H1 (cell line): ENCODE measurements at regions not wholly inside any gene's neighbourhood (a gene's known extent, or its start where the extent isn't known, plus 50 kb on each side); places are given as distances from the start of the nearest gene placed in this dataset.

Experiments
- CTCF ChIA-PET: fragments of 300-600 bp; sonication (Branson Sonifier 250); formaldehyde crosslinking; loops from one replicate; lab custom pipeline; 2021; ENCODE audit not compliant: partially characterized antibody; lab: Charles Lee
- POLR2A ChIA-PET: fragments of 300-600 bp; sonication (Branson Sonifier 250); formaldehyde crosslinking; loops from one replicate; lab custom pipeline; 2021; ENCODE audit warnings: inconsistent platforms; ENCODE audit not compliant: partially characterized antibody; lab: Charles Lee
- DNase-seq, 2 experiments: peaks; one replicate each; pipeline versions ENCODE4 v3.0.0 to v3.0.0-alpha.2; 2010 to 2022; ENCODE audit warnings: low spot score in 2 of 2, low read depth in 1 of 2, mixed read lengths in 1 of 2
- FAIRE-seq: peaks from 2 replicates; lab custom pipeline; 2011; peaks lifted over from hg19 to GRCh38; lab: Jason Lieb, UNC
- H2AFZ ChIP-seq: 2 replicates; pipeline ENCODE4 v1.8.1; 2012; ENCODE audit warnings: low read length, inconsistent platforms
- H2AK5ac ChIP-seq: 2 replicates; pipeline ENCODE4 v1.6.1; 2013; ENCODE audit warnings: low read depth, low read length
- H2BK120ac ChIP-seq: replicated peaks from 2 replicates; pipeline ENCODE3; 2013; ENCODE audit warnings: low read depth, low read length, inconsistent platforms
- H2BK12ac ChIP-seq: 2 replicates; pipeline ENCODE4 v1.6.1; 2013; ENCODE audit warnings: low read depth, low read length
- H2BK15ac ChIP-seq: 2 replicates; pipeline ENCODE4 v1.6.1; 2013; ENCODE audit warnings: low read length
- H2BK20ac ChIP-seq: 2 replicates; pipeline ENCODE4 v1.6.1; 2013; ENCODE audit warnings: low read length
- H2BK5ac ChIP-seq: 2 replicates; pipeline ENCODE4 v1.6.1; 2013; ENCODE audit warnings: low read depth, low read length
- H3K14ac ChIP-seq: 2 replicates; pipeline ENCODE4 v1.6.1; 2013; ENCODE audit warnings: inconsistent platforms; ENCODE audit not compliant: insufficient read length
- H3K18ac ChIP-seq: 2 replicates; pipeline ENCODE4 v1.6.1; 2013; ENCODE audit warnings: low read length; ENCODE audit errors: extremely low read depth
- H3K23ac ChIP-seq: 2 replicates; pipeline ENCODE4 v1.6.1; 2013; ENCODE audit warnings: inconsistent platforms; ENCODE audit not compliant: insufficient read length
- H3K23me2 ChIP-seq: 2 replicates; pipeline ENCODE4 v1.6.1; 2013; ENCODE audit warnings: low read depth, low read length
- H3K27ac ChIP-seq: 2 replicates; pipeline ENCODE4 v1.6.1; 2011; ENCODE audit warnings: low read depth, low read length, inconsistent platforms
- H3K27me3 ChIP-seq, 4 experiments: replicated peaks in 1 of 4; 1 replicate in 1 of 4; 2 replicates in 3 of 4; pipeline versions ENCODE4 v1.6.1 to v1.8.1; 2011 to 2013; ENCODE audit warnings: low read length in 3 of 4, mild to moderate bottlenecking in 3 of 4, inconsistent platforms in 2 of 4, mixed read lengths in 2 of 4, moderate library complexity in 1 of 4; ENCODE audit not compliant: control insufficient read depth in 3 of 4, insufficient read depth in 3 of 4; ENCODE audit errors: extremely low read depth in 1 of 4
- H3K36me3 ChIP-seq, 4 experiments: 2 replicates each; pipeline versions ENCODE4 v1.6.1 to v1.8.1; 2011 to 2013; ENCODE audit warnings: mild to moderate bottlenecking in 4 of 4, low read length in 3 of 4, moderate library complexity in 2 of 4, control low read depth in 1 of 4, inconsistent platforms in 1 of 4; ENCODE audit not compliant: insufficient read depth in 4 of 4, control insufficient read depth in 2 of 4
- H3K4ac ChIP-seq: replicated peaks from 2 replicates; pipeline ENCODE3; 2013; ENCODE audit warnings: low read length, low read depth, mixed read lengths, inconsistent platforms; ENCODE audit not compliant: insufficient read length
- H3K4me1 ChIP-seq, 4 experiments: replicated peaks in 1 of 4; 1 replicate in 1 of 4; 2 replicates in 3 of 4; pipeline versions ENCODE4 v1.6.1 to v1.8.1; 2011 to 2013; ENCODE audit warnings: low read length in 3 of 4, inconsistent platforms in 2 of 4, mixed read lengths in 1 of 4; ENCODE audit not compliant: insufficient read depth in 4 of 4, control insufficient read depth in 3 of 4
- H3K4me2 ChIP-seq, 2 experiments: 2 replicates each; pipeline versions ENCODE4 v1.6.1 to v1.8.1; 2011 to 2013; ENCODE audit warnings: low read depth in 2 of 2, low read length in 2 of 2, control low read depth in 1 of 2, inconsistent platforms in 1 of 2, mild to moderate bottlenecking in 1 of 2; ENCODE audit not compliant: insufficient read depth in 1 of 2
- H3K4me3 ChIP-seq, 4 experiments: fragments of 200-600, 300-600 bp in 1 of 4; sonication (generic), shearing (Covaris generic), sonication (Bioruptor Twin) in 1 of 4; 2 replicates each; pipeline versions ENCODE4 v1.5.1 to v1.8.1; 2011 to 2016; ENCODE audit warnings: low read length in 4 of 4, low read depth in 3 of 4, control low read depth in 2 of 4, inconsistent platforms in 2 of 4, mild to moderate bottlenecking in 2 of 4, mixed read lengths in 1 of 4, moderate library complexity in 1 of 4; ENCODE audit not compliant: insufficient read depth in 2 of 4; ENCODE audit errors: extremely low read depth in 1 of 4
- H3K56ac ChIP-seq: replicated peaks from 2 replicates; pipeline ENCODE3; 2013; ENCODE audit warnings: low read depth, mild to moderate bottlenecking, mixed read lengths, low read length, inconsistent platforms; ENCODE audit not compliant: insufficient read length
- H3K79me1 ChIP-seq: 2 replicates; pipeline ENCODE4 v1.6.1; 2013; ENCODE audit warnings: low read depth, low read length, control low read depth
- H3K79me2 ChIP-seq, 2 experiments: 2 replicates each; pipeline versions ENCODE4 v1.6.1 to v1.8.1; 2012 to 2013; ENCODE audit warnings: low read length in 2 of 2, mild to moderate bottlenecking in 2 of 2, inconsistent platforms in 1 of 2; ENCODE audit not compliant: insufficient read depth in 2 of 2, control insufficient read depth in 1 of 2
- H3K9ac ChIP-seq, 4 experiments: replicated peaks in 1 of 4; 1 replicate in 1 of 4; 2 replicates in 3 of 4; pipeline versions ENCODE4 v1.6.1 to v1.8.1; 2011 to 2013; ENCODE audit warnings: low read depth in 3 of 4, low read length in 3 of 4, control low read depth in 2 of 4, mild to moderate bottlenecking in 2 of 4, moderate library complexity in 2 of 4, inconsistent platforms in 1 of 4; ENCODE audit errors: extremely low read depth in 1 of 4
- H3K9me3 ChIP-seq, 2 experiments: 2 replicates each; pipeline versions ENCODE4 v1.6.1 to v1.8.1; 2012 to 2013; ENCODE audit warnings: mild to moderate bottlenecking in 2 of 2, moderate library complexity in 2 of 2, control low read depth in 1 of 2, inconsistent platforms in 1 of 2, low read depth in 1 of 2, low read length in 1 of 2, mixed read lengths in 1 of 2; ENCODE audit not compliant: insufficient read depth in 2 of 2
- H4K20me1 ChIP-seq, 2 experiments: replicated peaks in 1 of 2; 2 replicates each; pipeline versions ENCODE3 to v1.8.1; 2011 to 2013; ENCODE audit warnings: inconsistent platforms in 2 of 2, low read length in 2 of 2, mild to moderate bottlenecking in 1 of 2; ENCODE audit not compliant: insufficient read depth in 2 of 2, control insufficient read depth in 1 of 2
- H4K5ac ChIP-seq: 2 replicates; pipeline ENCODE4 v1.6.1; 2013; ENCODE audit warnings: low read length, low read depth, mixed read lengths, inconsistent platforms; ENCODE audit not compliant: insufficient read length
- H4K8ac ChIP-seq: 2 replicates; pipeline ENCODE4 v1.8.0; 2013; ENCODE audit warnings: mild to moderate bottlenecking, moderate library complexity, low read length, inconsistent platforms; ENCODE audit not compliant: insufficient read depth; ENCODE audit errors: extremely low read depth
- H4K91ac ChIP-seq: replicated peaks from 2 replicates; pipeline ENCODE3; 2013; ENCODE audit warnings: low read length, mixed read lengths, inconsistent platforms; ENCODE audit not compliant: insufficient read length
- POU5F1 ChIP-seq: IDR thresholded peaks from 2 replicates; pipeline ENCODE4 v1.6.1; 2011; ENCODE audit warnings: low read depth, mild to moderate bottlenecking, low read length, moderate library complexity
- RNF2 ChIP-seq: fragments of 200-900, 300-1000 bp; sonication (generic); IDR thresholded peaks from 2 replicates; pipeline ENCODE4 v1.7.1; 2016; ENCODE audit warnings: borderline replicate concordance, low read depth, mild to moderate bottlenecking, antibody characterized with exemption, low read length; ENCODE audit not compliant: poor library complexity, severe bottlenecking; ENCODE audit errors: missing control alignments
- TCF12 ChIP-seq: IDR thresholded peaks from 2 replicates; pipeline ENCODE4 v1.6.1; 2011; ENCODE audit warnings: low read depth, mild to moderate bottlenecking, low read length
- WGBS, 2 experiments: shearing (Covaris generic) in 1 of 2; methylation state at CpG; one replicate each; pipeline versions ENCODE4 v1.1.6 to v1.1.7; 2013 to 2015; ENCODE audit warnings: low lambda C conversion rate in 2 of 2, mixed read lengths in 2 of 2, inconsistent platforms in 1 of 2, low coverage in 1 of 2, missing lambda C conversion rate in 1 of 2; ENCODE audit not compliant: insufficient replicate concordance in 2 of 2, insufficient coverage in 1 of 2, insufficient read length in 1 of 2; ENCODE audit errors: extremely low coverage in 1 of 2, missing lambda C conversion rate in 1 of 2; 5-methylcytosine and 5-hydroxymethylcytosine counted together

DNA sequence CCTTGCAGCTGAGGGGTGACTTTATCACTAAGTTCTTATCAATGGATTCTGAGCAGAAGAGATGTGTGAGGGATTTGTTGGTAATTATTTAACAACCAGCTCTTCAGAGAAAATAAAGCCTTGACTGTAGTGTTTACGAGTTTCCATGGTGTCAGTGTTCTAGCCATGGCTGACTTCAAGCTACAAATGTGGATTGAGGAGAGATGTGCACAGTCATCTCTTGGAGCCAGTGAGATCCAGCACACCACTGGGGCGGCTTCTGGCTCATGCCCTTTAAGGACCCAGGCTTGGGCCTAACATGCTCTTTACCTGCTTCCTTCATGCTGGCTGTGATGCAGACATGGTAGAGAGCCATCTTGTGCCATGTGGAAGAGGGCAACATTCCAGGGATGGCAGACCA lies 145.6 kb upstream of the MRPS22 start:
- H2BK120ac ChIP-seq: no peak overlapping the region
- 75% methylated on average over 2 of the region's 2 CpGs; no CpG with 5 or more reads in 1 of the 2 experiments for WGBS, 2 experiments
- H3K79me1 ChIP-seq: no peaks in the 10 kb centered on the region
- H3K4me2 ChIP-seq: no peak overlapping the region
- no peak overlapping the region for H2AK5ac ChIP-seq
- no peak overlapping the region for H2BK12ac ChIP-seq
- FAIRE-seq (no peak), DNase-seq (no peak)
- no peak overlapping the region for H2BK15ac ChIP-seq
- peaks cover 27 to 36% of the 10 kb centered on the region in 2 experiments; a peak in 3 of 4 replicates for H3K9me3 ChIP-seq
- POLR2A ChIA-PET: no interaction called here
- no peak overlapping the region for H3K14ac ChIP-seq
- H2AFZ ChIP-seq: no peak overlapping the region
- no peak overlapping the region for H3K9ac ChIP-seq
- H3K56ac ChIP-seq: no peak overlapping the region
- H3K4me1 ChIP-seq: peaks cover 0 to 2% (median 0%) of the 10 kb centered on the region in 4 experiments; a peak in 1 of 7 replicates
- no peaks in the 10 kb centered on the region for H4K20me1 ChIP-seq
- no peak overlapping the region for H3K23ac ChIP-seq
- H4K91ac ChIP-seq: no peak overlapping the region
- no peaks in the 10 kb centered on the region for H3K79me2 ChIP-seq
- H3K4me3 ChIP-seq: no peak overlapping the region
- H3K27ac ChIP-seq: no peak overlapping the region
- no peak overlapping the region for H3K4ac ChIP-seq
- CTCF ChIA-PET: interaction anchor here (1.0 kb wide), 1 partner anchor 17 kb away, joined by 3 read pairs; no protein-coding TSS in a partner anchor
- peaks cover 0 to 2% (median 0%) of the 10 kb centered on the region in 4 experiments; a peak in 1 of 7 replicates for H3K27me3 ChIP-seq
- no peak overlapping the region for H3K18ac ChIP-seq
- H2BK20ac ChIP-seq: no peak overlapping the region
- no peaks in the 10 kb centered on the region for H3K23me2 ChIP-seq
- no peak overlapping the region for H4K5ac ChIP-seq
- no peak overlapping the region for H2BK5ac ChIP-seq
- no peak overlapping the region for H4K8ac ChIP-seq
- H3K36me3 ChIP-seq: no peaks in the 10 kb centered on the region
- no peak for TF ChIP-seq TCF12
- no peak for TF ChIP-seq POU5F1
- no peak for TF ChIP-seq RNF2
